Activated CD4-positive, alpha-beta memory T cell treated with anti-CD3 and anti-CD28 coated beads for 36 hours (primary cell): ENCODE measurements at regions not wholly inside any gene's neighbourhood (a gene's known extent, or its start where the extent isn't known, plus 50 kb on each side); places are given as distances from the start of the nearest gene placed in this dataset.

Source experiments
- CTCF ChIA-PET: fragments of 350-600 bp; sonication (Branson Sonifier 250); formaldehyde crosslinking; loops from one replicate; lab custom pipeline; 2021; ENCODE audit warnings: antibody characterized with exemption, inconsistent platforms; lab: Charles Lee
- POLR2A ChIA-PET: fragments of 350-600 bp; sonication (Branson Sonifier 250); formaldehyde crosslinking; loops from one replicate; lab custom pipeline; 2021; ENCODE audit warnings: antibody characterized with exemption; lab: Charles Lee
- DNase-seq: peaks from one replicate; pipeline ENCODE4 v3.0.0-alpha.2; 2020
- H3K27ac Mint-ChIP-seq: one replicate; pipeline ENCODE4 v1.8.0; 2021; ENCODE audit warnings: mixed read lengths
- H3K27me3 Mint-ChIP-seq: one replicate; pipeline ENCODE4 v1.8.0; 2021; ENCODE audit warnings: mixed read lengths
- H3K36me3 Mint-ChIP-seq: one replicate; pipeline ENCODE4 v1.8.0; 2021; ENCODE audit warnings: mixed read lengths
- H3K4me1 Mint-ChIP-seq: one replicate; pipeline ENCODE4 v1.8.0; 2021; ENCODE audit warnings: low read depth, mixed read lengths
- H3K4me3 Mint-ChIP-seq: one replicate; pipeline ENCODE4 v1.8.0; 2021; ENCODE audit warnings: mild to moderate bottlenecking, mixed read lengths
- H3K9me3 Mint-ChIP-seq: one replicate; pipeline ENCODE4 v1.8.0; 2021; ENCODE audit warnings: mixed read lengths
- intact Hi-C: fragments of 100-400 bp; cut with micrococcal nuclease; formaldehyde crosslinking; loops from one replicate; pipeline ENCODE4 v1.15.1; 2023

DNA sequence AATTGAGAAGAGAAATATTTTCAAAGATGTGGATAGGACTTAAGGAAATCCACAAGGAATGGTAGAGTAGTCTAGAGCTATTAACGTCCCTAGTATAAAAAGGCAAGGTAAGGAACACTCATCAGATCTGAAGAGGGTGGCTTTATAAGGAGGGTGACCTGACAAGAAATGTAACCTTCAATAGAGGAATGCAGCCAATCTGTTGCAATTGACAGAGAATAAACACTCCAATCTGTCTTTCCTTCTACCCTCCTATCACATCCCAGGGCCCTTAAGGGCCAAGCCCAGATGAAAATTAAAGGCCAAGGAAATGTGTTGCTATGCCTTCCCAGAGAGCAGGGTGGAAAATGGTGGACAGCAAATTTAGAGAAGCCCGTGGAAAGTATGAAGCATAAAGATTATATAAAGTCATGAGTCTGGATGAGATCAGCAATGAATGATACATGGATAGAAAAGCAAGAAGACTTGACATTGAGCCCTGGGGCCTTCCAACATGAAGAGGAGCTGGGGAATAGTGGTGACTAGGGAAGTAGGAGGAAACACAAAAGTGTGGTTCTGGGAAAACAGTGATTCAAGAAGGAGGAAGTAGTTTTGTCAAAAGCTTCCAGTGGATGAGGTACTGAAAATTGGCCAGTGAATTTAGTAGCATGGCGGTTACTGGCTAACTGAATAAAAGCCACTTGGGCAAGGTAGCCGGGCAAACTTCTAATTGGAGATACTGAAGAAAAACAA lies 270.6 kb upstream of the TANK start:
- Mint-ChIP-seq H3K9me3 (no peaks in the 10 kb centered on the region), H3K4me1 (no peaks in the 10 kb centered on the region), H3K27me3 (no peaks in the 10 kb centered on the region), H3K36me3 (no peaks in the 10 kb centered on the region), H3K4me3 (no peak overlapping the region), H3K27ac (no peak overlapping the region)
- intact Hi-C loops: no loop called here
- DNase-seq: no peak
- ChIA-PET POLR2A (no interaction called here), CTCF (no interaction called here)

DNA sequence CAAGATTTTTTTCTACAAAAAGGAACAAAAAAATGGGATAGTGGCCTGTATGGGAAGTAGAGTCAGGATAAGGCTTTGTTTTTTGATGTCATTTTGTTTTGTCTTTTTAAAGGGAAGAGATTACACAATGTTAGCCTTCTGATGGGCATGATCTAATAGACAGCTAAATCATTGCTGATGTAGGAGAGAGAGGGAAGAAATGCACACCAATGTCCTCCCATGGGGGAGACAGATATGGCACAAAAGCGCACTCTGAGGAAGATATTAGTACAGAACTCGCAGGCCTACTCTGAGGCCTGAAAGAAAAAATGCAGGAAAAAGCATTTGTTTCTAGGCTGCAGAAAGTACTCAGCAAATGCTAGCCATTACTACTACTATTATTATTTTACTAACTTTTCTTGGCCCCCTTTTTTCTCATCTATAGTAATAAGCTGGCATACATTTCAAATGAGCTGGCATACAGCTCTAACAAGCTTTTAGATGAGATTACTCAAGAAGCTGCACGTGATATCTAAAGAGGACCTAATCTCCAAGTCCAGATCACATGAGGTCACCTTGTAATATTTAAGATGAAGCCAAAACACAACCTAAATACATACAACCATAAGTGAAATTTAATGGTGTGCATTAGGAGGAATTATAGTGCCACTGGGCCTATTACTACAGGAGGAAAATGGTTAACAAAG lies 269.4 kb upstream of the TANK start:
- Mint-ChIP-seq H3K27me3 (no peaks in the 10 kb centered on the region), H3K9me3 (no peaks in the 10 kb centered on the region)
- CTCF ChIA-PET: no interaction called here

DNA sequence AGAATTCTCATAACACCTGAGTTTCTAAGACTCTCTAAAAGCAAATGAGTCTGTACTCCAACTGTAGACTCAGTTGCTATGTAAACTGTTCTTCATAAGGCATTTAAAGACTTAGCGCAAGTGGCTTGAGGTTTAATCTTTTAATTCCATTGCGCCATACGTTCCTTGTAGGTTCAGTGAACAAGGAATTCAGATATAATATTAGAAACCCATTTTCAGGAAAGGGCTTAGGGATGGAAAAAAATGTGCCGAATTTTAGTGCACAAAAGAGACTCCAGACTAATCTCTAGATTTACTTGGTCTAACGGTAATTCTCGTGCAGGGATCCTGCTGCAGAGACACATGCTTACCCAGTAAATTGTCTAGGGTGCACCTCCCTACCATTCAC lies 268.9 kb upstream of the TANK start:
- no peak for DNase-seq
- CTCF ChIA-PET: no interaction called here
- Mint-ChIP-seq H3K27ac (no peak overlapping the region), H3K9me3 (no peaks in the 10 kb centered on the region), H3K27me3 (no peaks in the 10 kb centered on the region), H3K4me1 (no peaks in the 10 kb centered on the region), H3K36me3 (no peaks in the 10 kb centered on the region), H3K4me3 (no peak overlapping the region)
- POLR2A ChIA-PET: no interaction called here
- intact Hi-C loops: no loop called here

More for the DNA sequence above, 269.4 kb upstream of the TANK start:
- H3K27ac Mint-ChIP-seq: no peak overlapping the region
- H3K4me3 Mint-ChIP-seq: no peak overlapping the region
- DNase-seq: no peak
- no peaks in the 10 kb centered on the region for H3K4me1 Mint-ChIP-seq
- H3K36me3 Mint-ChIP-seq: no peaks in the 10 kb centered on the region
- POLR2A ChIA-PET: no interaction called here
- intact Hi-C loops: no loop called here

DNA sequence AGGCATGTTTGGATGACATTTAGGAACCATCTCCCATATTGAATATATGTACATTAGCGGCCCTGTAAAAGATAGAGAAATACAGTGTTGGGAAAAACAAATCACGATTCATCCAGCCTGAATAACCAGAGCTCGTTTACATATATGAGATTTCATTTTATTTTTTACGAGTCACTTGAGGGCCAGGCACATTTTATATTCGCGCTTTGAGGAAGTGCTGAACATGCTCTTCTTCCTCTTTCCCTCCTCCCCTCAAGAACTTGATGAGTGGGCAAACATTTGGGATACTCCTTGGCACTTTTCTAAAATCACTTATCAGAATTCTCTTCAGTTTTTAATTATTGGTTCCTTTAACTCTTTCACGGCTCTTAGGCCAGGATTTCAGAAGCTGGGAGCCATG lies 268.0 kb upstream of the TANK start:
- no peaks in the 10 kb centered on the region for H3K9me3 Mint-ChIP-seq
- H3K4me1 Mint-ChIP-seq: no peaks in the 10 kb centered on the region
- H3K27me3 Mint-ChIP-seq: no peaks in the 10 kb centered on the region
- intact Hi-C loops: no loop called here
- H3K27ac Mint-ChIP-seq: no peak overlapping the region
- ChIA-PET CTCF (interaction anchor here (1.0 kb wide), 1 partner anchor 19 kb away, joined by 4 read pairs; no protein-coding TSS in a partner anchor), POLR2A (no interaction called here)
- DNase-seq: no peak
- no peak overlapping the region for H3K4me3 Mint-ChIP-seq
- no peaks in the 10 kb centered on the region for H3K36me3 Mint-ChIP-seq

DNA sequence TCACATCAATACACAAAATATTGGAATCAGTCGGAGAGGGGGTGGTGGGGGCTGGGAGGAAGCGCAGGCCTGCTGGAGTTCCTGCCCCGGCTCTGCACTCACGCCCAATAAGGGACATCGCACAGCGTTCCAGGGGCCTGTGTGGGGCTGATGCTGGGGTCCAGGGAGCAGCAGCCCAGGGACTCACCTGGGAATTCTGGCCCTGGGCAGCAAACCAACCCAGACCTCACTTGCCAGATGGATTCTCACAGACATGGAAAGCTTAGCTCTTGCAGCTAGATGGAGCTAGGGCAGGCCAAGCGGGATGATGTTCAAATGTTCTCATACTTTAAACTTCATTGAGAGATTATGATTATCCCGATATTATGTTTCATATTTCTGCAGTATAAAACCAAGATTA lies 266.6 kb upstream of the TANK start:
- ChIA-PET CTCF (interaction anchor here (0.7 to 0.9 kb wide), 3 partner anchors 25 to 1556 kb away, joined by 3 to 4 read pairs (median 3); no protein-coding TSS in a partner anchor), POLR2A (no interaction called here)
- no peak overlapping the region for H3K27ac Mint-ChIP-seq
- no peak overlapping the region for H3K4me3 Mint-ChIP-seq
- no peaks in the 10 kb centered on the region for H3K36me3 Mint-ChIP-seq
- no peaks in the 10 kb centered on the region for H3K9me3 Mint-ChIP-seq
- no peak for DNase-seq
- no peaks in the 10 kb centered on the region for H3K27me3 Mint-ChIP-seq
- intact Hi-C loops: no loop called here
- H3K4me1 Mint-ChIP-seq: no peaks in the 10 kb centered on the region

DNA sequence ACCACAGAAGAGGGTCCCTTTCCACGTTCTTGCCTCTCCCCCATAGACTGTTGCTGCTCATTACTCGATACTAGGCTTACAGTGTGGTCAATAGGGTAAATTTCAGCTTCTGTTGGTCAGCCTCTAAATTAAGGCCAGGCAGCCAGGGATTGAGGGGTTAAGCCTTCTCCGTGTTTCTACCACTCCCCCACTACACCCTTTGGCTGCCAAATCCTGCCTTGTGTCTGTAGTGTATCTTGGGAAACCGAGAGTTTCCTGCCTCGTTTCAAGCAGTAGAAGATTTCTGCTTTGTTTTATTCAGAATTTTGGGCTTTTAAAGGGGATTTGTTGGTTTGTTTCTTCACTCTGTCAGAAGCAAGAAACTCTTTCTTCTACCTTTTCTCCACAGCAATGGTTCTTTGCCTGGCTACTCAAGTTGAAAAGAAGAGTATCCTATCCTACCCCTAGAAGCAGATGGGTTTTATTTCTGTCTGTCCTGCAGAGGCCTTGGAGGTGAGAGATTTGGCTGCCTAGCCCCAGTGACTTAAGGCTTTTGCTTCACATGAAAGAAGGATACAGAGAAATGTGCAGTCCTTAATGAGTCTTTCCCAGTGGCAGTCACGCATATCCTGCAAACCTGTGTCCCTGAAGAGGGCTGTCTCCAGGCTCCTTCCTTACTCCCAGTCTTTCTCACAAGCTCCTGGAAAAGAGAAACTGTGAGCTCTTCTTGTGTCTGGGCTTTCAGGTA lies 261.5 kb upstream of the TANK start:
- H3K4me3 Mint-ChIP-seq: no peak overlapping the region
- no peaks in the 10 kb centered on the region for H3K4me1 Mint-ChIP-seq
- POLR2A ChIA-PET: no interaction called here
- no peak overlapping the region for H3K27ac Mint-ChIP-seq
- H3K36me3 Mint-ChIP-seq: no peaks in the 10 kb centered on the region
- intact Hi-C loops: no loop called here
- no peaks in the 10 kb centered on the region for H3K9me3 Mint-ChIP-seq
- no peak for DNase-seq
- CTCF ChIA-PET: no interaction called here
- H3K27me3 Mint-ChIP-seq: peaks cover 3% of the 10 kb centered on the region

DNA sequence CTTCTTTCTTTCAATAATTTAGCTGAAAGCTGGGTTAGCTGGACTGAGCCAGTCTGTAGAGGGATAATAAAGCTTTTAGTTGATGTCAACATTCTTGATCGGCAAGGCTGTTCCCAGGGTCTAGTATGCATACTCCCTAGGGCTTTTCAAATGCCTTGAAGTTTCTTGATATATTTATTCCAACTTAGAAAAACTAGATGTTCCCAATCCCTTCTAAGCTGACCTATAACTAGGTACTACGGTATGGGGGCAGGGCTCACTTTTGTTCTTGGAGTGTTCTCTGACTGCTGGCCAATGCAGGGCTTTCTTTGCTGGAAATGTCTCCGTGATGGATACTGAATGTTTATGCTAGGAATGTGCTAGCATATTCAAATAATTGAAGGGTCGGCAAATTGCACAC lies 258.6 kb upstream of the TANK start:
- POLR2A ChIA-PET: no interaction called here
- DNase-seq: no peak
- intact Hi-C loops: no loop called here
- CTCF ChIA-PET: no interaction called here
- Mint-ChIP-seq H3K36me3 (no peaks in the 10 kb centered on the region), H3K4me3 (no peak overlapping the region), H3K4me1 (no peaks in the 10 kb centered on the region), H3K9me3 (no peaks in the 10 kb centered on the region), H3K27me3 (peaks cover 3% of the 10 kb centered on the region), H3K27ac (no peak overlapping the region)

DNA sequence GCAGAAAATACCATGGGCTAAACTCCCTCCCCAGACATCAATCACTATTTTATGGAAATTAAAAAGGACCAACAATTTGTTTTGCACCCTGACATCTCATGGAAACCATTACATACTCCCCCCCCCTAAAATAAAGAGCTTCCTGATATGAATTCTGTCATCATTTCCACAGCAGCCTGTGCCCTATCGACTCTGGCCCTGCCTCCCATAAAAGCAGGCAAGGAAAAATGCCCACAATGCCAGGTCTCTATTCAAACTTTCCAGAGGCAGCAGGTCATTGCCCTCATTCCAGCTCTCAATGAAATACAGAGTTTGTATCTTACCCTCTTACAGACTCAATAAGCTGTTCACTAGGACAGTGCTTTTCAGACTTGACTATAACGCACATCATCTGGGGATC lies 254.4 kb upstream of the TANK start:
- Mint-ChIP-seq H3K4me3 (no peak overlapping the region), H3K4me1 (no peaks in the 10 kb centered on the region), H3K27ac (no peak overlapping the region)

DNA sequence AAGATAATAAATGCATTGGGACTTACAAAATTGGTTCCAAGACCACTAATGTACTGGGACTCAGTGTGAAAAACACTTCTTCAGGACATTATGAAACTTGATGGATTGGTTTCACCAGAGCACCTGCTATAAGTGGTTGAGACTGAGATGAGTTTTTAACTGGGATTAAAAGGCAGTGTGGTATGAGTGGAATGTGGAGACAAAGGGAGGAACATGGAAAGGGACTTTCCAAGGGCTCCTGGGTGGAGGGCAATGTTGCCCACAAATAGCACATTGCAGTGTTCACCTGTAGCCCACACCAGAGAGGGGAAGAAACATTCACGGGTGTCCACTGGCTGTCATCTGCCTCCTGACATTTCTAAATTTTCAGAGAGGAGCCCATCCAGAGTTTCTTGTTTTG lies 253.3 kb upstream of the TANK start:
- intact Hi-C loops: no loop called here
- POLR2A ChIA-PET: no interaction called here
- DNase-seq: no peak
- H3K27me3 Mint-ChIP-seq: peaks cover 5% of the 10 kb centered on the region
- no peaks in the 10 kb centered on the region for H3K36me3 Mint-ChIP-seq
- H3K4me1 Mint-ChIP-seq: no peaks in the 10 kb centered on the region
- H3K4me3 Mint-ChIP-seq: no peak overlapping the region
- CTCF ChIA-PET: no interaction called here
- H3K9me3 Mint-ChIP-seq: no peaks in the 10 kb centered on the region
- no peak overlapping the region for H3K27ac Mint-ChIP-seq

More for the DNA sequence above, 254.4 kb upstream of the TANK start:
- ChIA-PET CTCF (no interaction called here), POLR2A (no interaction called here)
- Mint-ChIP-seq H3K27me3 (peaks cover 5% of the 10 kb centered on the region), H3K9me3 (no peaks in the 10 kb centered on the region), H3K36me3 (no peaks in the 10 kb centered on the region)
- DNase-seq: no peak
- intact Hi-C loops: no loop called here

DNA sequence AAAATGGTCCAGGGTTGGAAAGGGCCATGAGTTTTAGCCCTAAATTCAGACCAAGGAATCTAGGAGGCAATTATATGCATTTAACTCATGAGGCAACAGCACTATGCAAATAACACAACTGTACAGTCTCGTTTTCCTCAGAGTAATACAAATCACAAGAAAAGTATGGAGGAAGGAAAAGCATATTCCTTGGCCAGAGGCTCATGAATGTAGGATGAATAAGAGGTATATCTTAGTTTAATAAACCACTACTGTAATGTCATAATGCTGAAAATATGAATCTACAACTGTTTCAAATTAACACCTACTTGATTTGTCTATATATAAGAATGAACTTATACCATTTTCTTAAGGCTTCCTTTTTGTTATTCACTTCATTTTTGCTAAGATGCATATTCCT lies 252.5 kb upstream of the TANK start:
- no peak overlapping the region for H3K4me3 Mint-ChIP-seq
- H3K36me3 Mint-ChIP-seq: no peaks in the 10 kb centered on the region
- intact Hi-C loops: no loop called here
- no peaks in the 10 kb centered on the region for H3K4me1 Mint-ChIP-seq
- POLR2A ChIA-PET: no interaction called here
- no peaks in the 10 kb centered on the region for H3K9me3 Mint-ChIP-seq
- no peak for DNase-seq
- H3K27ac Mint-ChIP-seq: no peak overlapping the region
- H3K27me3 Mint-ChIP-seq: peaks cover 5% of the 10 kb centered on the region
- CTCF ChIA-PET: no interaction called here

DNA sequence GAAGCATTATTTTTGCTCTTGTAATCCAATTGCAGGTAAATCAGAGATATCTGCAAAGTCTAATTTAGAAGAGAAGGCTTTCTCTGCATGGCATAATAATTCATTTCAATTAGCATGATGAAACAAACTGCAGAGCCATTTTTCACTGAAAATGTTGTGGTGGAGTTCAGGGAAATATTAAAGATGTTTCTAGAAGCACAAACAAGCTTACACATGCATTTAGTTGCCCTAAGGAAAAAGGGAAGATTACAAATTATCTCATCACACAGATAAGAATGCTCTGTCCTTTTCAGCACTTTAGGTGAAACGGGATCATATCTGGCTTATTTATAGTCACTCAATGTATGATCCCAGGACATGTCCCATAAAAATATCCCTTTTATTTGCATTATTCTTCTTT lies 252.1 kb upstream of the TANK start:
- ChIA-PET CTCF (no interaction called here), POLR2A (no interaction called here)
- no peaks in the 10 kb centered on the region for H3K4me1 Mint-ChIP-seq
- no peak overlapping the region for H3K4me3 Mint-ChIP-seq
- H3K36me3 Mint-ChIP-seq: no peaks in the 10 kb centered on the region
- intact Hi-C loops: no loop called here
- DNase-seq: no peak
- H3K27ac Mint-ChIP-seq: no peak overlapping the region
- H3K9me3 Mint-ChIP-seq: no peaks in the 10 kb centered on the region
- H3K27me3 Mint-ChIP-seq: peaks cover 5% of the 10 kb centered on the region

DNA sequence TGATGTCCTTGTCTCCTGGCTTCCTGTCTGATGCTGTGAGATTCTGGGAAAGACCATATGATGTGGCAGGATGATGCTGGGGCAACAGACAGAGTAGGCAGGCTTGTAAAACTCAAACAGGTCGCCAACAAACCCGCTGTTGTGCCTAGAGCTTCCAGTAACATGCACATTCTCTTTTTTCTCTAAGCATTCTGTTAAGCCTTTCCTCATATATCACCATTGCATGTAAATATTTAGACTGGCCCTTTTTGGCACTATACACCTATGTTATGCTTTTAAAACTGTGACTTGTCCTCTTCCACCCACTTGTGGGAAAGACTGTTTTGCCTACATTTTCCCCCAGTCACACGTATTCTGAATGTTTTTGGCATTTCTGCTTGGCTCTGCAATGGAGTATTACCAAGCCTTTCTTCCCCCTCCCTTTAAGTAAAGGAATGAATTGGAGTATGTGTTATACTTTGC lies 250.4 kb upstream of the TANK start:
- H3K36me3 Mint-ChIP-seq: no peaks in the 10 kb centered on the region
- POLR2A ChIA-PET: no interaction called here
- H3K4me3 Mint-ChIP-seq: no peak overlapping the region
- DNase-seq: no peak
- peaks cover 2% of the 10 kb centered on the region for H3K27me3 Mint-ChIP-seq
- H3K9me3 Mint-ChIP-seq: no peaks in the 10 kb centered on the region
- intact Hi-C loops: no loop called here
- no peaks in the 10 kb centered on the region for H3K4me1 Mint-ChIP-seq
- CTCF ChIA-PET: no interaction called here
- H3K27ac Mint-ChIP-seq: no peak overlapping the region
